ENCODE measurements at regions not wholly inside any gene's neighbourhood (a gene's known extent, or its start where the extent isn't known, plus 50 kb on each side); places are given as distances from the start of the nearest gene placed in this dataset.

GRCh38 chr17:5822281-5823060 lies 238.2 kb upstream of the NLRP1 start:
- no peak for DNase-seq

- DNase-seq, result no peak
Observed at GRCh38 chr17:5823219-5823618, 238.9 kb upstream of the NLRP1 start.

- no peak for DNase-seq
Observed at GRCh38 chr17:5825717-5826330, 241.5 kb upstream of the NLRP1 start.

GRCh38 chr17:5826384-5826783 lies 242.1 kb upstream of the NLRP1 start:
- DNase-seq, result no peak

GRCh38 chr17:5830921-5831320 lies 239.3 kb upstream of the WSCD1 start:
- no peak for DNase-seq

GRCh38 chr17:5832886-5833285 lies 237.3 kb upstream of the WSCD1 start:
- DNase-seq, result no peak

- DNase-seq, result no peak
Observed at GRCh38 chr17:5837055-5837491, 233.1 kb upstream of the WSCD1 start.

- no peak for DNase-seq
Observed at GRCh38 chr17:5838661-5839300, 231.4 kb upstream of the WSCD1 start.

- DNase-seq, result no peak
Observed at GRCh38 chr17:5840811-5841446, 229.2 kb upstream of the WSCD1 start.

- no peak for DNase-seq
Observed at GRCh38 chr17:5841862-5842261, 228.3 kb upstream of the WSCD1 start.

GRCh38 chr17:5843366-5844026 lies 226.7 kb upstream of the WSCD1 start:
- DNase-seq, result no peak

GRCh38 chr17:5846001-5846400 lies 224.2 kb upstream of the WSCD1 start:
- DNase-seq, result no peak

GRCh38 chr17:5854871-5855554 lies 215.2 kb upstream of the WSCD1 start:
- DNase-seq, result no peak

- no peak for DNase-seq
Observed at GRCh38 chr17:5861246-5861645, 208.9 kb upstream of the WSCD1 start.

- no peak for DNase-seq
Observed at GRCh38 chr17:5861854-5862253, 208.3 kb upstream of the WSCD1 start.

GRCh38 chr17:5862395-5862794 lies 207.8 kb upstream of the WSCD1 start:
- DNase-seq, result no peak

- DNase-seq, result no peak
Observed at GRCh38 chr17:5864741-5865657, 205.2 kb upstream of the WSCD1 start.

GRCh38 chr17:5866978-5867377 lies 203.2 kb upstream of the WSCD1 start:
- no peak for DNase-seq

- DNase-seq, result no peak
Observed at GRCh38 chr17:5869041-5869745, 201.0 kb upstream of the WSCD1 start.

- no peak for DNase-seq
Observed at GRCh38 chr17:5870231-5870953, 199.8 kb upstream of the WSCD1 start.
